ENCODE measurements at regions not wholly inside any gene's neighbourhood (a gene's known extent, or its start where the extent isn't known, plus 50 kb on each side); places are given as distances from the start of the nearest gene placed in this dataset.
"Not testable (repeated sequence)": the region's sequence is repeated elsewhere in the genome, so short reads cannot be mapped to it uniquely, and the experiment has no call there.

DNA sequence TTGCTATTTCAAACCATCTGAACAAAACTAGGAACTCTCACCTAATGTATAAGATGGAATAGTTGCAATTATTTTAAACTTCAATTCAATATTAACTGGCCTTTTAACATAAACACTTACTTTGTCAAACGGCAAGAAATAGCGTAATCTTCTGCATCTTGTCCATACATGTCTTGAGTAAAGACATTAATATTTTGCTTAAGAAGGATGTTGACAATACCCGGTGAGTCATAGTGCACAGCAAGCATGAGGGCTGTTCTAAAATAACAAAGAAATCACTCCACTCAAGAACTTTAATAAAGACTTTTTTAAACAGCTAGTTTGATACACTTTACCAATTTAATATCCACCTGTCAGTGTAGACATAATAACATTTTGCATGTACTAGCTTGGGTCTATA is 240.9 kb downstream of the LIPI start:
- not testable (repeated sequence) for H2AFZ ChIP-seq (replicated peaks); H3K27me3 ChIP-seq; H3K9ac ChIP-seq; H3K36me3 Mint-ChIP-seq; H3K27ac Mint-ChIP-seq; H3K4me1 Mint-ChIP-seq; H3K4me1 ChIP-seq; H3K36me3 ChIP-seq; H4K20me1 ChIP-seq (ENCODE audit: low read depth); H3F3A ChIP-seq (ENCODE audit: low read depth); H3K27ac ChIP-seq; DNase-seq (ENCODE audit: low spot score); H3K9me3 ChIP-seq (ENCODE audit: low read depth); H3K79me2 ChIP-seq (ENCODE audit: low read depth); H3K4me3 ChIP-seq; H3K9me3 Mint-ChIP-seq; H3K4me2 ChIP-seq; H3K27me3 Mint-ChIP-seq (ENCODE audit: insufficient read depth, low read depth); H3K4me3 Mint-ChIP-seq

DNA sequence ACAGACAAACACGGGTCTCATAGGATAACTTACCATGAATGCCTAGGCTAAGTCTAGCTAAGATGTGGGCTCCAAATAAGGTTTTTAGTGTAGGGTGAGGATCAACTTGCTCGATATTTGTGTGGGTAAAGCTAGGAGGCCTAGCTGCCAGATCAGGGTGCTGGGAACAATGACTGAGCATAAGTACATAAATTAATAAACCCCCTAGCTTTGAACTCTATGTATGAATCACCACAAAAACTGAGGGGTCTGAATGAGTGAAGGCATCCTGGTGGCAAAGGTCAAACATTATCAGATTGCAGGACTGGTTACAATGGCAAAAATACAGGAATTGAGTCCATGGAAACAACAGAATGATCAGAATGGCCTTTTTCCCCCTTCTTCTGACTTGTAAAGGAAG is 241.8 kb downstream of the LIPI start:
- H3K9me3 Mint-ChIP-seq; H2AFZ ChIP-seq (replicated peaks); H3K4me1 ChIP-seq; H3F3A ChIP-seq (ENCODE audit: low read depth); H3K36me3 ChIP-seq; H3K9ac ChIP-seq; H3K27me3 Mint-ChIP-seq (ENCODE audit: insufficient read depth, low read depth); H3K4me3 Mint-ChIP-seq; H3K36me3 Mint-ChIP-seq; H4K20me1 ChIP-seq (ENCODE audit: low read depth); H3K27ac ChIP-seq; H3K4me3 ChIP-seq; H3K79me2 ChIP-seq (ENCODE audit: low read depth); H3K4me1 Mint-ChIP-seq; H3K27ac Mint-ChIP-seq; DNase-seq (ENCODE audit: low spot score); H3K9me3 ChIP-seq (ENCODE audit: low read depth); H3K27me3 ChIP-seq; H3K4me2 ChIP-seq: not testable (repeated sequence)

- H3K27ac ChIP-seq; H3K4me3 ChIP-seq; H3F3A ChIP-seq (ENCODE audit: low read depth); H2AFZ ChIP-seq (replicated peaks); H3K36me3 ChIP-seq; H3K9me3 Mint-ChIP-seq; H4K20me1 ChIP-seq (ENCODE audit: low read depth); H3K27me3 ChIP-seq; H3K27me3 Mint-ChIP-seq (ENCODE audit: insufficient read depth, low read depth); H3K36me3 Mint-ChIP-seq; H3K79me2 ChIP-seq (ENCODE audit: low read depth); H3K4me3 Mint-ChIP-seq; H3K4me1 Mint-ChIP-seq; H3K9me3 ChIP-seq (ENCODE audit: low read depth); H3K4me1 ChIP-seq; H3K4me2 ChIP-seq; DNase-seq (ENCODE audit: low spot score); H3K27ac Mint-ChIP-seq; H3K9ac ChIP-seq: not testable (repeated sequence)
Measured at GRCh38 chr21:13963259-13963658, 247.5 kb downstream of the LIPI start.

DNA sequence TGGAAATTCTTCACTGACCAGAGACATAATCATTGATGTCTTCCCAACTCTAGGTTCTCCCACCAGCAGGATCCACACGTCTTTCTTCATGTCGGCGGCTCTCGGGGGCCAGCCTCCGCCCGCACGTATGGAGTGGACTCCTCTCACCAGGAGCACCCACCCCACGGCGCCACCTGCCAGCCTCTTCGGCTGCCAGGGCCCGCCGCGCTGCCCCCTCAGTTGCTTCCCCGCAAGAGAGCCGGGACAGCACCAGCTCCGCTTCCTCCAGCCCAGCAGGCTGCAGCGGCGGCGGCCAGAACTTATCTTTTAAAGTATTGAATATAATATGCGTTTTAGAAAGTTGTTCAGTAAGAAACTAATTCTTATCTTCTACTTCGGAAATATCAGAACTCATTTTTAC is 273.5 kb downstream of the LIPI start:
- Histone ChIP-seq H4K20me1 (ENCODE audit: low read depth) (no peaks in the 10 kb centered on the region), H3F3A (ENCODE audit: low read depth) (no peaks in the 10 kb centered on the region), H3K4me2 (no peak overlapping the region), H3K4me3 (no peak overlapping the region), H3K4me1 (no peaks in the 10 kb centered on the region), H3K9me3 (ENCODE audit: low read depth) (peaks cover 9% of the 10 kb centered on the region), H3K9ac (no peak overlapping the region), H3K27ac (no peak overlapping the region), H2AFZ (replicated peaks) (no peak overlapping the region), H3K27me3 (no peaks in the 10 kb centered on the region), H3K36me3 (no peaks in the 10 kb centered on the region), H3K79me2 (ENCODE audit: low read depth) (no peaks in the 10 kb centered on the region)
- H3K4me1 Mint-ChIP-seq = no peaks in the 10 kb centered on the region
- H3K4me3 Mint-ChIP-seq = no peak overlapping the region
- peaks cover 22% of the 10 kb centered on the region for H3K9me3 Mint-ChIP-seq
- peaks cover 3% of the 10 kb centered on the region for H3K27me3 Mint-ChIP-seq (ENCODE audit: insufficient read depth, low read depth)
- no peak overlapping the region for H3K27ac Mint-ChIP-seq
- H3K36me3 Mint-ChIP-seq = no peaks in the 10 kb centered on the region
- DNase-seq (ENCODE audit: low spot score) = no peak
- TF ChIP-seq, protein P1, sequence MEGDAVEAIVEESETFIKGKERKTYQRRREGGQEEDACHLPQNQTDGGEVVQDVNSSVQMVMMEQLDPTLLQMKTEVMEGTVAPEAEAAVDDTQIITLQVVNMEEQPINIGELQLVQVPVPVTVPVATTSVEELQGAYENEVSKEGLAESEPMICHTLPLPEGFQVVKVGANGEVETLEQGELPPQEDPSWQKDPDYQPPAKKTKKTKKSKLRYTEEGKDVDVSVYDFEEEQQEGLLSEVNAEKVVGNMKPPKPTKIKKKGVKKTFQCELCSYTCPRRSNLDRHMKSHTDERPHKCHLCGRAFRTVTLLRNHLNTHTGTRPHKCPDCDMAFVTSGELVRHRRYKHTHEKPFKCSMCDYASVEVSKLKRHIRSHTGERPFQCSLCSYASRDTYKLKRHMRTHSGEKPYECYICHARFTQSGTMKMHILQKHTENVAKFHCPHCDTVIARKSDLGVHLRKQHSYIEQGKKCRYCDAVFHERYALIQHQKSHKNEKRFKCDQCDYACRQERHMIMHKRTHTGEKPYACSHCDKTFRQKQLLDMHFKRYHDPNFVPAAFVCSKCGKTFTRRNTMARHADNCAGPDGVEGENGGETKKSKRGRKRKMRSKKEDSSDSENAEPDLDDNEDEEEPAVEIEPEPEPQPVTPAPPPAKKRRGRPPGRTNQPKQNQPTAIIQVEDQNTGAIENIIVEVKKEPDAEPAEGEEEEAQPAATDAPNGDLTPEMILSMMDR (IDR thresholded peaks at IDR 0.05) = no peak

- not testable (repeated sequence) for H3K4me1 ChIP-seq; H3K9ac ChIP-seq; H4K20me1 ChIP-seq (ENCODE audit: low read depth); H3K36me3 Mint-ChIP-seq; H3K27ac ChIP-seq; H3K79me2 ChIP-seq (ENCODE audit: low read depth); H3K27ac Mint-ChIP-seq; H3K27me3 ChIP-seq; H3K4me3 Mint-ChIP-seq; H3K36me3 ChIP-seq; H2AFZ ChIP-seq (replicated peaks); H3K4me2 ChIP-seq; H3F3A ChIP-seq (ENCODE audit: low read depth); DNase-seq (ENCODE audit: low spot score); H3K4me3 ChIP-seq; H3K27me3 Mint-ChIP-seq (ENCODE audit: insufficient read depth, low read depth); H3K9me3 ChIP-seq (ENCODE audit: low read depth); H3K4me1 Mint-ChIP-seq
- peaks cover 22% of the 10 kb centered on the region for H3K9me3 Mint-ChIP-seq
Measured at GRCh38 chr21:13936033-13936937, 274.5 kb downstream of the LIPI start.

- H4K20me1 ChIP-seq (ENCODE audit: low read depth); H3K27me3 ChIP-seq; H3F3A ChIP-seq (ENCODE audit: low read depth); H3K4me1 ChIP-seq; H3K79me2 ChIP-seq (ENCODE audit: low read depth); H3K9ac ChIP-seq; H3K27ac ChIP-seq; DNase-seq (ENCODE audit: low spot score); H3K9me3 ChIP-seq (ENCODE audit: low read depth); H3K36me3 Mint-ChIP-seq; H3K4me2 ChIP-seq; H2AFZ ChIP-seq (replicated peaks); H3K4me3 Mint-ChIP-seq; H3K27ac Mint-ChIP-seq; H3K4me1 Mint-ChIP-seq; H3K27me3 Mint-ChIP-seq (ENCODE audit: insufficient read depth, low read depth); H3K36me3 ChIP-seq; H3K4me3 ChIP-seq: not testable (repeated sequence)
- peaks cover 22% of the 10 kb centered on the region for H3K9me3 Mint-ChIP-seq
Measured at GRCh38 chr21:13935396-13936032, 275.2 kb downstream of the LIPI start.

DNA sequence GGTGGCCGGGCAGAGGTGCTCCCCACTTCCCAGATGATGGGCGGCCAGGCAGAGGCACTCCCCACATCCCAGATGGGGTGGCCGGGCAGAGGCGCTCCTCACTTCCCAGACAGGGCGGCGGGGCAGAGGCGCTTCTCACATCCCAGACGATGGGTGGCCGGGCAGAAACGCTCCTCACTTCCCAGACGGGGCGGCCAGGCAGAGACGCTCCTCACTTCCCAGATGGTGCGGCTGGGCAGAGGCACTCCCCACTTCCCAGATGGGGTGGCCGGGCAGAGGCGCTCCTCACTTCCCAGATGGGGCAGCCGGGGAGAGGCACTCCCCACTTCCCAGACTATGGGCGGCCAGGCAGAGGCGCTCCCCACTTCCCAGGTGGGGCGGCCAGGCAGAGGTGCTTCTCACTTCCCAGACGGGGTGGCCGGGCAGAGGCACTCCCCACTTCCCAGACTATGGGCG is 275.8 kb downstream of the LIPI start:
- H3K4me3 ChIP-seq; H3K79me2 ChIP-seq (ENCODE audit: low read depth); H3K9ac ChIP-seq; H4K20me1 ChIP-seq (ENCODE audit: low read depth); H3K27ac Mint-ChIP-seq; H3K9me3 ChIP-seq (ENCODE audit: low read depth); H3K36me3 Mint-ChIP-seq; H3K4me3 Mint-ChIP-seq; H2AFZ ChIP-seq (replicated peaks); H3K27ac ChIP-seq; H3K4me2 ChIP-seq; H3K4me1 Mint-ChIP-seq; DNase-seq (ENCODE audit: low spot score); H3K4me1 ChIP-seq; H3F3A ChIP-seq (ENCODE audit: low read depth); H3K27me3 Mint-ChIP-seq (ENCODE audit: insufficient read depth, low read depth); H3K27me3 ChIP-seq; H3K36me3 ChIP-seq: not testable (repeated sequence)
- peaks cover 22% of the 10 kb centered on the region for H3K9me3 Mint-ChIP-seq

Measured in neural progenitor cell (in vitro differentiated cells).